Endodermal cell (in vitro differentiated cells): ENCODE measurements at regions not wholly inside any gene's neighbourhood (a gene's known extent, or its start where the extent isn't known, plus 50 kb on each side); places are given as distances from the start of the nearest gene placed in this dataset.

Experiments
- DNase-seq: peaks from one replicate; pipeline ENCODE4 v3.0.0-alpha.2; 2017
- H3K27ac ChIP-seq: 2 replicates; pipeline ENCODE4 v1.5.1; 2013; ENCODE audit warnings: mild to moderate bottlenecking, low read depth, low read length, moderate library complexity
- H3K27me3 ChIP-seq: 2 replicates; pipeline ENCODE4 v1.6.1; 2013; ENCODE audit warnings: mild to moderate bottlenecking, low read length, moderate library complexity; ENCODE audit not compliant: insufficient read depth, control insufficient read depth, poor library complexity, severe bottlenecking
- H3K36me3 ChIP-seq: 2 replicates; pipeline ENCODE4 v1.7.0; 2013; ENCODE audit warnings: mild to moderate bottlenecking, low read length, moderate library complexity; ENCODE audit not compliant: control insufficient read depth, insufficient read depth
- H3K4me1 ChIP-seq: one replicate; pipeline ENCODE4 v1.7.0; 2013; ENCODE audit warnings: low read length; ENCODE audit not compliant: control insufficient read depth, insufficient read depth
- H3K4me3 ChIP-seq: 2 replicates; pipeline ENCODE4 v1.5.1; 2013; ENCODE audit warnings: mild to moderate bottlenecking, low read length, moderate library complexity
- H3K9ac ChIP-seq: 2 replicates; pipeline ENCODE4 v1.6.1; 2013; ENCODE audit warnings: mild to moderate bottlenecking, low read length, moderate library complexity; ENCODE audit not compliant: poor library complexity, severe bottlenecking; ENCODE audit errors: extremely low read depth
- H3K9me3 ChIP-seq: 2 replicates; pipeline ENCODE4 v1.6.1; 2013; ENCODE audit warnings: mild to moderate bottlenecking, low read length, moderate library complexity; ENCODE audit not compliant: control insufficient read depth
- H3K27ac Mint-ChIP-seq: 2 replicates; pipeline ENCODE4 v1.8.0; 2020; ENCODE audit warnings: mixed read lengths
- H3K27me3 Mint-ChIP-seq: 2 replicates; pipeline ENCODE4 v1.8.0; 2021; ENCODE audit warnings: mild to moderate bottlenecking, mixed read lengths; ENCODE audit not compliant: insufficient read depth
- H3K36me3 Mint-ChIP-seq: 2 replicates; pipeline ENCODE4 v1.8.0; 2020; ENCODE audit warnings: low read depth, mixed read lengths
- H3K4me1 Mint-ChIP-seq: 2 replicates; pipeline ENCODE4 v1.8.0; 2020; ENCODE audit warnings: mixed read lengths
- H3K4me3 Mint-ChIP-seq: 2 replicates; pipeline ENCODE4 v1.8.0; 2020; ENCODE audit warnings: mild to moderate bottlenecking, moderate library complexity, mixed read lengths
- H3K9me3 Mint-ChIP-seq: 2 replicates; pipeline ENCODE4 v1.8.0; 2020; ENCODE audit warnings: mild to moderate bottlenecking, mixed read lengths
- CTCF ChIP-seq: fragments of 200-600 bp; sonication (generic); conservative IDR thresholded peaks from 2 replicates; pipeline ENCODE4 v1.5.0; 2021; ENCODE audit warnings: antibody characterized with exemption, mild to moderate bottlenecking
- WGBS, 2 experiments: methylation state at CpG; one replicate each; pipeline versions ENCODE4 v1.1.5 to v1.1.7; 2013; ENCODE audit warnings: missing lambda C conversion rate in 2 of 2, mixed read lengths in 1 of 2; ENCODE audit not compliant: insufficient coverage in 1 of 2, insufficient read length in 1 of 2; 5-methylcytosine and 5-hydroxymethylcytosine counted together

DNA sequence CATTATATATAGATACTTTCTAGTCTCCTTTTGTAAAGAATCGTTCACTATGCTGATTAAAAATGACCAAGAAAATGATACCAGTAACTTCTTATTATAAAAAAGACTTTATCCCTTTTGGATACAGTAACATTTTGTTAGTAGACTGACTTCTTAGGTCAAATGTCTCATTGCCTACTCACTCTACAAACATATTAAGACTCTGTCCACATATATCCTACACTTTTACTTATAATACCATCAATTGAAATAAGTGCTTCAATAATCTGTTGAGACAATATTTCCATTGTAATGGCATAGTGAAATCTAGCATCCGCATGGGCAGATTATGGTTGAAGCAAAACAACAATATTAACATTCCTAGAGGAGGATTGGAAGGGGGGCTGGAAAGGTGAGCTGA is 180.6 kb downstream of the ARL4A start:
- Mint-ChIP-seq H3K27ac (no peak overlapping the region), H3K27me3 (no peaks in the 10 kb centered on the region), H3K4me3 (no peak overlapping the region), H3K9me3 (no peaks in the 10 kb centered on the region), H3K36me3 (no peaks in the 10 kb centered on the region), H3K4me1 (no peaks in the 10 kb centered on the region)
- no peaks in the 10 kb centered on the region for H3K36me3 ChIP-seq
- H3K27me3 ChIP-seq = no peaks in the 10 kb centered on the region
- no peak overlapping the region for H3K27ac ChIP-seq
- no peak overlapping the region for H3K9ac ChIP-seq
- no peaks in the 10 kb centered on the region for H3K9me3 ChIP-seq
- WGBS, 2 experiments = 95% methylated on average over 2 of the region's 2 CpGs; no CpG with 5 or more reads in 1 of the 2 experiments
- no peaks in the 10 kb centered on the region for H3K4me1 ChIP-seq
- TF ChIP-seq CTCF = no peak
- H3K4me3 ChIP-seq = no peak overlapping the region
- DNase-seq = no peak

GRCh38 chr7:12870219-12870618 is 182.8 kb downstream of the ARL4A start:
- Histone ChIP-seq H3K4me3 (no peak overlapping the region), H3K9ac (no peak overlapping the region), H3K9me3 (no peaks in the 10 kb centered on the region), H3K27ac (no peak overlapping the region), H3K36me3 (no peaks in the 10 kb centered on the region), H3K27me3 (no peaks in the 10 kb centered on the region), H3K4me1 (no peaks in the 10 kb centered on the region)
- H3K36me3 Mint-ChIP-seq = no peaks in the 10 kb centered on the region
- DNase-seq = no peak
- H3K4me3 Mint-ChIP-seq = no peak overlapping the region
- no peaks in the 10 kb centered on the region for H3K27me3 Mint-ChIP-seq
- TF ChIP-seq CTCF = no peak
- no peak overlapping the region for H3K27ac Mint-ChIP-seq
- 100% methylated on average over 1 of the region's 1 CpG; no CpG with 5 or more reads in 1 of the 2 experiments for WGBS, 2 experiments
- no peaks in the 10 kb centered on the region for H3K4me1 Mint-ChIP-seq
- H3K9me3 Mint-ChIP-seq = no peaks in the 10 kb centered on the region

GRCh38 chr7:12872487-12872886 is 185.1 kb downstream of the ARL4A start:
- Mint-ChIP-seq H3K27me3 (no peaks in the 10 kb centered on the region), H3K9me3 (no peaks in the 10 kb centered on the region), H3K27ac (no peak overlapping the region), H3K4me3 (no peak overlapping the region), H3K4me1 (no peaks in the 10 kb centered on the region), H3K36me3 (no peaks in the 10 kb centered on the region)
- DNase-seq = no peak
- Histone ChIP-seq H3K4me1 (no peaks in the 10 kb centered on the region), H3K9ac (no peak overlapping the region), H3K36me3 (no peaks in the 10 kb centered on the region), H3K27ac (no peak overlapping the region), H3K4me3 (no peak overlapping the region), H3K9me3 (no peaks in the 10 kb centered on the region), H3K27me3 (no peaks in the 10 kb centered on the region)
- no peak for TF ChIP-seq CTCF
- 89 to 95% methylated on average over 3 to 5 of the region's 6 CpGs for WGBS, 2 experiments
